Astrocyte (in vitro differentiated cells and primary cell): ENCODE measurements at regions not wholly inside any gene's neighbourhood (a gene's known extent, or its start where the extent isn't known, plus 50 kb on each side); places are given as distances from the start of the nearest gene placed in this dataset.

Experiments used
- DNase-seq: peaks from one replicate; pipeline ENCODE4 v3.0.0-alpha.2; 2010; ENCODE audit warnings: low read depth
- FAIRE-seq: peaks from 2 replicates; lab custom pipeline; 2011; peaks lifted over from hg19 to GRCh38; lab: Jason Lieb, UNC
- H2AFZ ChIP-seq: 2 replicates; pipeline ENCODE4 v1.6.0; 2012; ENCODE audit warnings: low read depth, low read length, inconsistent platforms
- H3K27ac ChIP-seq: 2 replicates; pipeline ENCODE4 v1.5.1; 2011; ENCODE audit warnings: low read depth, low read length, inconsistent platforms
- H3K27me3 ChIP-seq: 2 replicates; pipeline ENCODE4 v1.6.0; 2011; ENCODE audit warnings: low read length, inconsistent platforms; ENCODE audit not compliant: insufficient read depth
- H3K36me3 ChIP-seq: 2 replicates; pipeline ENCODE4 v1.5.1; 2011; ENCODE audit warnings: low read length, inconsistent platforms; ENCODE audit not compliant: insufficient read depth
- H3K4me1 ChIP-seq: 2 replicates; pipeline ENCODE4 v1.5.1; 2011; ENCODE audit warnings: low read length, inconsistent platforms; ENCODE audit not compliant: insufficient read depth
- H3K4me2 ChIP-seq: 2 replicates; pipeline ENCODE4 v1.6.0; 2012; ENCODE audit warnings: low read length, inconsistent platforms
- H3K4me3 ChIP-seq: 2 replicates; pipeline ENCODE4 v1.5.1; 2011; ENCODE audit warnings: low read depth, mild to moderate bottlenecking, low read length, inconsistent platforms; ENCODE audit not compliant: insufficient read depth
- H3K79me2 ChIP-seq: 2 replicates; pipeline ENCODE4 v1.6.0; 2012; ENCODE audit warnings: mild to moderate bottlenecking, low read length, inconsistent platforms; ENCODE audit not compliant: insufficient read depth
- H3K9ac ChIP-seq: 2 replicates; pipeline ENCODE4 v1.6.0; 2012; ENCODE audit warnings: mild to moderate bottlenecking, low read length, inconsistent platforms
- H3K9me3 ChIP-seq: 2 replicates; pipeline ENCODE4 v1.5.1; 2012; ENCODE audit warnings: low read depth, mild to moderate bottlenecking, low read length, inconsistent platforms; ENCODE audit not compliant: insufficient read depth
- H4K20me1 ChIP-seq: 2 replicates; pipeline ENCODE4 v1.6.0; 2012; ENCODE audit warnings: low read length, inconsistent platforms; ENCODE audit not compliant: insufficient read depth
- H3K27ac Mint-ChIP-seq: one replicate; pipeline ENCODE4 v1.8.0; 2021; ENCODE audit warnings: mild to moderate bottlenecking, mixed read lengths; ENCODE audit not compliant: unreplicated experiment
- H3K27me3 Mint-ChIP-seq: one replicate; pipeline ENCODE4 v1.8.0; 2021; ENCODE audit warnings: low read depth, mixed read lengths; ENCODE audit not compliant: unreplicated experiment
- H3K36me3 Mint-ChIP-seq: one replicate; pipeline ENCODE4 v1.8.0; 2021; ENCODE audit warnings: low read depth, mixed read lengths; ENCODE audit not compliant: unreplicated experiment
- H3K4me1 Mint-ChIP-seq: one replicate; pipeline ENCODE4 v1.8.0; 2021; ENCODE audit warnings: low read depth, mixed read lengths; ENCODE audit not compliant: unreplicated experiment
- H3K4me3 Mint-ChIP-seq: one replicate; pipeline ENCODE4 v1.8.0; 2021; ENCODE audit warnings: mild to moderate bottlenecking, moderate library complexity, mixed read lengths; ENCODE audit not compliant: unreplicated experiment
- H3K9me3 Mint-ChIP-seq: one replicate; pipeline ENCODE4 v1.8.0; 2021; ENCODE audit warnings: mild to moderate bottlenecking, mixed read lengths; ENCODE audit not compliant: unreplicated experiment
- EZH2 ChIP-seq: IDR thresholded peaks from 2 replicates; pipeline ENCODE4 v1.6.1; 2012; ENCODE audit warnings: mild to moderate bottlenecking, low read length, inconsistent platforms; ENCODE audit not compliant: insufficient read depth
- TF ChIP-seq, protein P1 (sequence below): IDR thresholded peaks from 2 replicates; pipeline ENCODE4 v1.5.1; 2011; ENCODE audit warnings: low read depth, mild to moderate bottlenecking, inconsistent platforms, low read length, moderate library complexity; ENCODE audit not compliant: insufficient read depth

- DNase-seq (no peak), FAIRE-seq (peak; percentile 52)
- Histone ChIP-seq H3K79me2 (no peaks in the 10 kb centered on the region), H3K4me1 (no peaks in the 10 kb centered on the region), H3K4me2 (no peak overlapping the region), H3K9me3 (no peaks in the 10 kb centered on the region), H4K20me1 (no peaks in the 10 kb centered on the region), H2AFZ (no peak overlapping the region), H3K9ac (no peak overlapping the region), H3K4me3 (no peak overlapping the region), H3K27ac (no peak overlapping the region), H3K36me3 (no peaks in the 10 kb centered on the region), H3K27me3 (no peaks in the 10 kb centered on the region)
- Mint-ChIP-seq H3K36me3 (no peaks in the 10 kb centered on the region), H3K4me1 (no peaks in the 10 kb centered on the region), H3K9me3 (no peaks in the 10 kb centered on the region), H3K27me3 (no peaks in the 10 kb centered on the region), H3K4me3 (no peak overlapping the region), H3K27ac (no peak overlapping the region)
- TF ChIP-seq, protein P1, sequence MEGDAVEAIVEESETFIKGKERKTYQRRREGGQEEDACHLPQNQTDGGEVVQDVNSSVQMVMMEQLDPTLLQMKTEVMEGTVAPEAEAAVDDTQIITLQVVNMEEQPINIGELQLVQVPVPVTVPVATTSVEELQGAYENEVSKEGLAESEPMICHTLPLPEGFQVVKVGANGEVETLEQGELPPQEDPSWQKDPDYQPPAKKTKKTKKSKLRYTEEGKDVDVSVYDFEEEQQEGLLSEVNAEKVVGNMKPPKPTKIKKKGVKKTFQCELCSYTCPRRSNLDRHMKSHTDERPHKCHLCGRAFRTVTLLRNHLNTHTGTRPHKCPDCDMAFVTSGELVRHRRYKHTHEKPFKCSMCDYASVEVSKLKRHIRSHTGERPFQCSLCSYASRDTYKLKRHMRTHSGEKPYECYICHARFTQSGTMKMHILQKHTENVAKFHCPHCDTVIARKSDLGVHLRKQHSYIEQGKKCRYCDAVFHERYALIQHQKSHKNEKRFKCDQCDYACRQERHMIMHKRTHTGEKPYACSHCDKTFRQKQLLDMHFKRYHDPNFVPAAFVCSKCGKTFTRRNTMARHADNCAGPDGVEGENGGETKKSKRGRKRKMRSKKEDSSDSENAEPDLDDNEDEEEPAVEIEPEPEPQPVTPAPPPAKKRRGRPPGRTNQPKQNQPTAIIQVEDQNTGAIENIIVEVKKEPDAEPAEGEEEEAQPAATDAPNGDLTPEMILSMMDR = no peak
- TF ChIP-seq EZH2 = no peak
These were observed 308.6 kb downstream of the FAM47B start for GRCh38 chrX:35251226-35251625.

DNA sequence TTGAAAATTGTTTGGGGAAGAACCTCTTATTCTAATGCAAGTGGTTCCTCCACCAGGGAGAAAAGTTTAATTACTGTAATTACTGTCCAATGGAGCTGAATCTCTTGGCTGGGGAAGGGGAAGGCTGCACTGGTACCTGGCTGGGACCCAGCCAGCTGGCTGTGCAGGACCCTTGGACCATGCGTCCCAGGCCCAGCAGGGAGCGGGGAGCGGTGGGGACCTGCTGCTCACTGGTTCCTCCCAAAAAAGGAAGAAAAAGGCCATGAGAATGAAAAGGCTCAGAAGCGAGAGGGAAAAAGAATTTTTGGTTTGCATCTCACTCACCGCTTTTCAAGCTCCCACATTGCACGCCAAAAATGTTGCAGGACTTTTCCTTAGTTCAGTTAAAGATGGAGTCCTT is 333.5 kb downstream of the FAM47B start:
- Histone ChIP-seq H3K79me2 (no peaks in the 10 kb centered on the region), H3K36me3 (no peaks in the 10 kb centered on the region), H3K9ac (no peak overlapping the region), H3K4me3 (no peak overlapping the region), H3K27me3 (no peaks in the 10 kb centered on the region), H4K20me1 (no peaks in the 10 kb centered on the region), H3K4me2 (no peak overlapping the region), H3K4me1 (no peaks in the 10 kb centered on the region), H3K9me3 (no peaks in the 10 kb centered on the region), H3K27ac (no peak overlapping the region), H2AFZ (no peak overlapping the region)
- H3K27me3 Mint-ChIP-seq = no peaks in the 10 kb centered on the region
- TF ChIP-seq, protein P1 = no peak
- no peak for TF ChIP-seq EZH2
- FAIRE-seq (no peak), DNase-seq (no peak)
- H3K4me3 Mint-ChIP-seq = no peak overlapping the region
- no peaks in the 10 kb centered on the region for H3K9me3 Mint-ChIP-seq
- no peaks in the 10 kb centered on the region for H3K4me1 Mint-ChIP-seq
- no peaks in the 10 kb centered on the region for H3K36me3 Mint-ChIP-seq
- H3K27ac Mint-ChIP-seq = no peak overlapping the region

DNA sequence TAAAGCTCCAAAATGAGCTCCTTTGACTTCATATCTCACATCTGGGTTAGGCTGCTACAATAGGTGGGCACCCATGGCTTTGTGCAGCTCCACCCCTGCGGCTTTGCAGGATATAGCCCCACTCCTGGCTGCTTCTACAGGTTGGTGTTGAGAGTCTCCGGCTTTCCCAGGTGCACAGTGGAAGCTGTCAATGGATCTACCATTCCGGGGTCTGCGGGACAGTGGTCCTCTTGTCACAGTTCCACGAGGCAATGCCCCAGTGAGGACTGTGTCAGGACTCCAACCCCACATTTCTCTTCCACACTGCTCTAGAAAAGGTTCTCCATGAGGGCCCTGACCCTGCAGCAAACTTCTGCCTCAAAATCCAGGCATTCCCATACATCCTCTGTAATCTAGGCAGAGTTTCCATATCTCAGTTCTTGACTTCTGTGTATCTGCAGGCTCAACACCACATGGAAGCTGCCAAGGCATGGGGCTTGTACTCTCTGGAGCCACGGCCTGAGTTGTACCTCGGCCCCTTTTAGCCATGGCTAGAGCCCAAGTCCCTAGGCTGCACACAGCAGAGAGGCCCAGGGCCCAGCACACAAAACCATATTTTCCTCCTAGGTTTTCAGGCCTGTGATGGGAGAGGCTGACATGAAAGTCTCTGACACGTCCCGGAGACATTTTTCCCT is 342.8 kb downstream of the FAM47B start:
- TF ChIP-seq EZH2 = no peak
- TF ChIP-seq, protein P1 = no peak
- Histone ChIP-seq H3K4me3 (no peak overlapping the region), H2AFZ (no peak overlapping the region), H3K9me3 (no peaks in the 10 kb centered on the region), H3K4me2 (no peak overlapping the region), H3K9ac (no peak overlapping the region), H3K4me1 (no peaks in the 10 kb centered on the region), H4K20me1 (no peaks in the 10 kb centered on the region), H3K27me3 (no peaks in the 10 kb centered on the region), H3K36me3 (no peaks in the 10 kb centered on the region), H3K79me2 (no peaks in the 10 kb centered on the region), H3K27ac (no peak overlapping the region)
- Mint-ChIP-seq H3K4me1 (no peaks in the 10 kb centered on the region), H3K27me3 (no peaks in the 10 kb centered on the region), H3K4me3 (no peak overlapping the region), H3K36me3 (no peaks in the 10 kb centered on the region), H3K27ac (no peak overlapping the region), H3K9me3 (no peaks in the 10 kb centered on the region)
- DNase-seq (no peak), FAIRE-seq (no peak)
